SK-N-SH treated with all-trans-retinoic acid at 6 μM for 48 hours (cell line): ENCODE measurements at regions not wholly inside any gene's neighbourhood (a gene's known extent, or its start where the extent isn't known, plus 50 kb on each side); places are given as distances from the start of the nearest gene placed in this dataset.

Experiments
- ARNTL ChIP-seq: fragments of 450-650 bp; formaldehyde crosslinking; IDR thresholded peaks from 2 replicates; pipeline ENCODE4 v1.5.0; 2020; ENCODE audit warnings: low read depth, mild to moderate bottlenecking, moderate library complexity, borderline replicate concordance
- CSDC2 ChIP-seq: fragments of 250-450 bp; sonication (Bioruptor Pico); IDR thresholded peaks from 2 replicates; pipeline ENCODE4 v1.5.0; 2020; ENCODE audit warnings: mild to moderate bottlenecking, moderate library complexity
- GLIS3 ChIP-seq: fragments of 250-450 bp; sonication (Bioruptor Pico); IDR thresholded peaks from 2 replicates; pipeline ENCODE4 v1.5.0; 2020; ENCODE audit warnings: mild to moderate bottlenecking, moderate library complexity
- ISL1 ChIP-seq: fragments of 250-450 bp; sonication (Bioruptor Pico); IDR thresholded peaks from 2 replicates; pipeline ENCODE4 v2.1.2; 2022; ENCODE audit warnings: mild to moderate bottlenecking, moderate library complexity
- PPARA ChIP-seq: fragments of 250-450 bp; sonication (Bioruptor Pico); IDR thresholded peaks from 2 replicates; pipeline ENCODE4 v1.5.0; 2020; ENCODE audit warnings: mild to moderate bottlenecking, borderline replicate concordance
- RARB ChIP-seq: fragments of 250-450 bp; sonication (Bioruptor Pico); IDR thresholded peaks from 2 replicates; pipeline ENCODE4 v1.8.0; 2021; ENCODE audit warnings: mild to moderate bottlenecking, moderate library complexity
- SNAI2 ChIP-seq: fragments of 250-450 bp; sonication (Bioruptor Pico); IDR thresholded peaks from 2 replicates; pipeline ENCODE4 v1.5.0; 2020; ENCODE audit warnings: mild to moderate bottlenecking, moderate library complexity
- ZC3H10 ChIP-seq: fragments of 250-450 bp; sonication (Bioruptor Pico); IDR thresholded peaks from 2 replicates; pipeline ENCODE4 v1.5.1; 2021; ENCODE audit warnings: mild to moderate bottlenecking, moderate library complexity
- ZFP30 ChIP-seq: fragments of 450-650 bp; formaldehyde crosslinking; IDR thresholded peaks from 2 replicates; pipeline ENCODE4 v1.5.0; 2022; ENCODE audit warnings: mild to moderate bottlenecking, moderate library complexity
- TF ChIP-seq, protein P1 (sequence below): fragments of 250-450 bp; sonication (Bioruptor Pico); IDR thresholded peaks from 2 replicates; pipeline ENCODE4 v1.8.0; 2020; ENCODE audit warnings: mild to moderate bottlenecking, moderate library complexity, borderline replicate concordance
- TF ChIP-seq, protein P2 (sequence below): fragments of 250-450 bp; sonication (Bioruptor Pico); IDR thresholded peaks from 2 replicates; pipeline ENCODE4 v1.5.1; 2021; ENCODE audit warnings: mild to moderate bottlenecking, moderate library complexity
- TF ChIP-seq, protein P3 (sequence below): fragments of 250-450 bp; sonication (Bioruptor Pico); IDR thresholded peaks from 2 replicates; pipeline ENCODE4 v1.5.1; 2020; ENCODE audit warnings: low read depth, mild to moderate bottlenecking, moderate library complexity

DNA sequence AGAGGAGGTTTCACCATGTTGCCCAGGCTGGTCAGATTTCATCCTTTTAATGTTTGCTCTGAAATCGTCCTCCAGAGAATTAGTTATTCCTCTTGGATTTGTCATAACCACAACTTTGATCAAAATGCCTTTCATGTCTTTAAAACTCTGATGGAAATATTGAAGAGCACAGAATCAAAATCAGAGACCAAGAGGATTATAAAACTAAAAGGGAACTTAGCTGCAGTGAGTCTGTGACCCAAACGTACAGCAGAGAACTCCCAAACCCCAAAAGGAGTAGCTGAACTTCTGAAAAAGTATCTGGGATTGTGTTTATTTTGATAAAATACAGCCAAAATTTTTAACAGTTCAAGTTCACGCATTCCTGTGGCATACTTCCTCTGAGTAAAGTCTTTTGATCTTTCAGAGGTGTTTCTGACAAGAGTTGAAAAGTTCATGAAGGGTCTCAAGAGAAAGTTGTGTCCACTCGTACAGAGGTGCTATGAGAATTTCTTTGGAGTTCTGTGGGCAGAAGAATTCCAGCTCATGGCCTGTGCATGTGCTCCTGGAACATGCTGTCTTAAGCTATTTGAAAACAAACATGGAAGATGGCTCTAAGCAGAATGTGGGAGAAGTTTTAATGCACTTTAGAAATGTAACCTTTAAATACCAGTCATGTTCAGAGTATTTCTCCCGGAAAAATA lies 124.0 kb downstream of the ESM1 start:
- TF ChIP-seq, protein P1, sequence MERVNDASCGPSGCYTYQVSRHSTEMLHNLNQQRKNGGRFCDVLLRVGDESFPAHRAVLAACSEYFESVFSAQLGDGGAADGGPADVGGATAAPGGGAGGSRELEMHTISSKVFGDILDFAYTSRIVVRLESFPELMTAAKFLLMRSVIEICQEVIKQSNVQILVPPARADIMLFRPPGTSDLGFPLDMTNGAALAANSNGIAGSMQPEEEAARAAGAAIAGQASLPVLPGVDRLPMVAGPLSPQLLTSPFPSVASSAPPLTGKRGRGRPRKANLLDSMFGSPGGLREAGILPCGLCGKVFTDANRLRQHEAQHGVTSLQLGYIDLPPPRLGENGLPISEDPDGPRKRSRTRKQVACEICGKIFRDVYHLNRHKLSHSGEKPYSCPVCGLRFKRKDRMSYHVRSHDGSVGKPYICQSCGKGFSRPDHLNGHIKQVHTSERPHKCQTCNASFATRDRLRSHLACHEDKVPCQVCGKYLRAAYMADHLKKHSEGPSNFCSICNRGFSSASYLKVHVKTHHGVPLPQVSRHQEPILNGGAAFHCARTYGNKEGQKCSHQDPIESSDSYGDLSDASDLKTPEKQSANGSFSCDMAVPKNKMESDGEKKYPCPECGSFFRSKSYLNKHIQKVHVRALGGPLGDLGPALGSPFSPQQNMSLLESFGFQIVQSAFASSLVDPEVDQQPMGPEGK, result no peak
- TF ChIP-seq PPARA (CRISPR knock-in tag) (no peak), RARB (CRISPR knock-in tag) (no peak), SNAI2 (no peak), ZFP30 (CRISPR knock-in tag) (no peak), GLIS3 (CRISPR knock-in tag) (no peak), ISL1 (no peak), ARNTL (no peak), CSDC2 (CRISPR knock-in tag) (no peak), ZC3H10 (no peak)
- TF ChIP-seq, protein P2, sequence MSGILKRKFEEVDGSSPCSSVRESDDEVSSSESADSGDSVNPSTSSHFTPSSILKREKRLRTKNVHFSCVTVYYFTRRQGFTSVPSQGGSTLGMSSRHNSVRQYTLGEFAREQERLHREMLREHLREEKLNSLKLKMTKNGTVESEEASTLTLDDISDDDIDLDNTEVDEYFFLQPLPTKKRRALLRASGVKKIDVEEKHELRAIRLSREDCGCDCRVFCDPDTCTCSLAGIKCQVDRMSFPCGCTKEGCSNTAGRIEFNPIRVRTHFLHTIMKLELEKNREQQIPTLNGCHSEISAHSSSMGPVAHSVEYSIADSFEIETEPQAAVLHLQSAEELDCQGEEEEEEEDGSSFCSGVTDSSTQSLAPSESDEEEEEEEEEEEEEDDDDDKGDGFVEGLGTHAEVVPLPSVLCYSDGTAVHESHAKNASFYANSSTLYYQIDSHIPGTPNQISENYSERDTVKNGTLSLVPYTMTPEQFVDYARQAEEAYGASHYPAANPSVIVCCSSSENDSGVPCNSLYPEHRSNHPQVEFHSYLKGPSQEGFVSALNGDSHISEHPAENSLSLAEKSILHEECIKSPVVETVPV (CRISPR knock-in tag), result no peak
- TF ChIP-seq, protein P3, sequence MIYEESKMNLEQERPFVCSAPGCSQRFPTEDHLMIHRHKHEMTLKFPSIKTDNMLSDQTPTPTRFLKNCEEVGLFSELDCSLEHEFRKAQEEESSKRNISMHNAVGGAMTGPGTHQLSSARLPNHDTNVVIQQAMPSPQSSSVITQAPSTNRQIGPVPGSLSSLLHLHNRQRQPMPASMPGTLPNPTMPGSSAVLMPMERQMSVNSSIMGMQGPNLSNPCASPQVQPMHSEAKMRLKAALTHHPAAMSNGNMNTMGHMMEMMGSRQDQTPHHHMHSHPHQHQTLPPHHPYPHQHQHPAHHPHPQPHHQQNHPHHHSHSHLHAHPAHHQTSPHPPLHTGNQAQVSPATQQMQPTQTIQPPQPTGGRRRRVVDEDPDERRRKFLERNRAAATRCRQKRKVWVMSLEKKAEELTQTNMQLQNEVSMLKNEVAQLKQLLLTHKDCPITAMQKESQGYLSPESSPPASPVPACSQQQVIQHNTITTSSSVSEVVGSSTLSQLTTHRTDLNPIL (CRISPR knock-in tag), result no peak
